ENCODE measurements at regions not wholly inside any gene's neighbourhood (a gene's known extent, or its start where the extent isn't known, plus 50 kb on each side); places are given as distances from the start of the nearest gene placed in this dataset.
A peak's percentile ranks its signal among the peaks of the same experiment; 100 is the strongest.

- no peak for DNase-seq (ENCODE audit: low spot score)
Measured at GRCh38 chr2:216915557-216916150, 55.8 kb upstream of the TNP1 start.

GRCh38 chr2:216914491-216914890 is 54.6 kb upstream of the TNP1 start:
- DNase-seq (ENCODE audit: low spot score), result no peak

- DNase-seq (ENCODE audit: low spot score), result no peak
Measured at GRCh38 chr2:216911886-216912285, 52.0 kb upstream of the TNP1 start.

- no peak for DNase-seq (ENCODE audit: low spot score)
Measured at GRCh38 chr2:216911008-216911407, 51.1 kb upstream of the TNP1 start.

GRCh38 chr2:216909541-216910210 is 49.8 kb upstream of the TNP1 start:
- peak; percentile 13 for DNase-seq (ENCODE audit: low spot score)
